NCI-H526 (cell line): ENCODE measurements at regions not wholly inside any gene's neighbourhood (a gene's known extent, or its start where the extent isn't known, plus 50 kb on each side); places are given as distances from the start of the nearest gene placed in this dataset.
"Not testable (repeated sequence)": the region's sequence is repeated elsewhere in the genome, so short reads cannot be mapped to it uniquely, and the experiment has no call there.

Source experiments
- DNase-seq, 2 experiments: peaks; one replicate each; lab custom pipeline; 2025; lab: John Stamatoyannopoulos, UW

DNA sequence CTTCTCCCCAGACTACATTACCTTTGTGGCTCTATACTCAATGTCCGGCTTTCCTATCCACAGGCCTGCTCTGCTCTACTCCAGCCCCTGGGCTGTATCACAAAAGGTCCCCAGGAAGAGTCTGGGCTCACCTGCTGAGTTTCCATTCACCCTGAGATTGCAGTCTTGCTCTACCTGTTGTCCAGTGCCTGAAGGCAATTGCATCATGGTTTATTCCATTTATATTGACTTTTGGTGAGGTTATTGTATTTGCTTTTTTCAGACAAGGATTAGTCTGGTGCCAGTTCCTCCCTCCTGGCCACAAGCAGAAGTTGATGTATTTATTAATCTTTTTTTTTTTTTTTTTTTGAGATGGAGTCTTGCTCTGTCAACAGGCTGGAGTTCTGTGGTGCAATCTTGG is 273.1 kb downstream of the XPNPEP1 start:
- no peak for DNase-seq

DNA sequence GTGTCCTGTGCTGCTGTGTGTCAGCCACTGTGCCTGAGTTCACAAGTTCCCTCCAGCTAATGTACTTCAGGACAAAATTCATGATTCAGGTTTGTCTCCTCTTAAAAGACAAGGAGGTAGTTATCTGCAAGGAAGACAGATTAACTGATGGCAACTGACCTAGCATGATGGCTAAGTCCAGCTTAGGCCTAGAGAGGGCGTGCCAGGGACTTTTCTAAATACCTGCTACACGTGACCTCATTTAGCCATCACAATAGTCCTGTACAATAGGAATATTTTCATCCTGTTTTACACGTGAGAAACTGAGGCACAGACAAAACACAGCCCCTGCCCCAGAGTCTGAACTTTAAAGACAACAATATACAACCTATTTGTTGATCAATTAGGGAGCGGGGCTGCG is 275.7 kb downstream of the XPNPEP1 start:
- peak in 1 of 2 experiments; percentile 1 for DNase-seq

DNA sequence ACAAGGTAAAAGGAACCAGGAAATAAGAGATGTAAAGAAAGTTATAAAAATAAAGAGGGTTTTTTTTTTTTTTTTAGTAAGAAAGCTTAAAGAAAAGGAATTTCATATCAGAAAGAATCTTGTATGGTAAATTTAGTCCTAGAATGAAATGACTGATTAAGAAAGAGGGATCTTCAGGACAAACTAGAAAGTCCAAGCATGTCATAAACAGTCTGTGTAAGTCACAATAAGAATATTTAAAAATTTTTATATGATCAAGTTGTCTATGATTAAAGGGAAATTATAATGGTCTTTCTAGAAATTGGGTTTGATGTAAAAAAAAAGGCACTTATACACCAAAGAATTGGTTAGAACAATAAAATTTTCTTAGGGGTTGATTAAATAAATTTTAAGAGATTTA is 289.5 kb downstream of the XPNPEP1 start:
- no peak for DNase-seq

DNA sequence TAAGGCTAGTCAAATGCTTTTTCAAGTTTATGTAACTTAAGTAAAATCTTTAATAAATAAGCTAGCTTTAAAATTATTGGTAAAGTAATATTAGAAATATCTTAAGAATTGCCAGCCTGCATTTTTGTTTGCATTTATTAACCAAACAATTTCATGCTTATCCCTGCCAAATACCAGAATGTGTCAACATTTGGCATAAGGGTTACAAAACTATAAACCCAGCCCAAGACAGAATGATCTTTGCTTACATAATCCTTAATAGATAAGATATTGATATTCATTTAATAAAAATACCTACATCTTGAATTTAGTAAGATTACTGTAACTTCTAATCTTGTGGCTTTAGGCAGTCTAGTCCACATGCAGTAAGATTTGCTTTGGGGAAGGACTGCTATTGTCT is 290.3 kb downstream of the XPNPEP1 start:
- DNase-seq, result not testable (repeated sequence)

DNA sequence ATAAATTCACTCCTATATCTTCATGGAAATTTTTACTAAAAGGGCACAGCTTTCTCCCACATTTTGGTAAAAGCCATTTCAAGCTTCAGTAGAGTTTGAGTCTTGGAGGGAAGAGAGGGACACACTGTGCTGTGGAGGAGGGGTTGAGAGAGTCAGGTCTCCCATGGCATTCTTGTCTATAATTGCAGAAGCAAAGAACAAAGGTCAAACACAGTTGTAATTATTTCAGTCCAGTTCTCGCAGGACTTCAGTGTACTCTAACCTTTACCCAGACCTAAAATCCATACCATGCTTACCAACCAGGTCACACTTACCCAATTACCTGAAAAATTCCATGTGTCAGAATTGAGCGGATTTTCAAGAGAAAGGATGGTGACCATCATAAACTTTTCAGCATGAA is 298.4 kb downstream of the XPNPEP1 start:
- no peak for DNase-seq

DNA sequence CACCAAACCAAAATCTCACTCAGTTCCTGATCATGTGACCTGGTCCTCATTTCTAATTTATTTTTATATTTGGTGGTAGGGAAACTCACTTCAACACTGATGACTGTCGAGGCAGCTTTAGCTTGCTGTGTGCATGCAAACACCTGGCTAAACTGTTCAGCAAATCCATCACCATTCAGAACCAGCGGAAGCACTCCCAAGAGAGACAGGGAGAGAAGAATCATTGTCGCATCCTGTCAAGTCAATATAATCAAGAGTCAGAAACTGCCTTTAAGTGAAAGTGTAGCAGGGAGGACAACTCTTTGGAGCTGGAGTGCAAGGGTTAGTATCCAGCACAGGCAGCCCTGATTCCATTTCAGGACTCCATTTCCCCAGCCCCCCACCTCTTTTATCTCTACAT is 300.7 kb downstream of the XPNPEP1 start:
- no peak for DNase-seq

DNA sequence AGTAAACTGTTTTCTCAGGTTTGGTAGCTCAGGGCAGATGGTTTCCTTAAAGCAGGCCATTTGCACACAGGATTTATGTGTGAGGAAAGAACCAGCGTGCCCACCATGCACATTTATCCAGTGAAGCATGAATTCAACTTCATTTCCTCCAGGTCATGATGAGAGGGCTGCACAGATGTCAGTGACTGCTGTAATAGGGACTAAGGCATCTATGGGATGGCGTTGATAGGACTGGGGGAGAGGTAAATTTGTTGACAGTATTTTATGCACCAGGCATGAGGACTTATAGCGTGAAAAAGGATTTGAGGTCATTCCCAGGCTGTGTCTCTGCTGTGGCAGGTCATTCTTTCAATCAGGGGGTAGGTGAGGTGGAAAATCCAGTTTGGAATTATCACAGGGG is 302.9 kb downstream of the XPNPEP1 start:
- DNase-seq, result no peak

DNA sequence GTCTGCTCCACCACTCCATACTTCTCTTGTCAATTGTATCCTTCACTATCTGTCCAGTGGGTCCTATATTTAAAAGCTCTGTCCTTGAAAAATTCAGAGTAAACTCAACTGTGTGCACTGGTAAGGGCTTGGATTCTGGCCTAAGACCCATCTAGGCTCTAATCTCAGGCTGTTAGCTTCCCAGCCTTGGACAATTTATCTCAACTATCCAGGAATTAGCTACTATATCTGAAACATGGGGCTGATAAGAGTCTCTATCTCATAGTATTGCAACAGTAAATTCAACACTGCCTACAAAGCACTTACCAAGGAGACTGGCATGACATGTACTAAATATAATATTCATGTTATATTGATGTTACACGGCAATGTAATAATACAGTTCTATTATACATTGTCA is 303.4 kb downstream of the XPNPEP1 start:
- no peak for DNase-seq

DNA sequence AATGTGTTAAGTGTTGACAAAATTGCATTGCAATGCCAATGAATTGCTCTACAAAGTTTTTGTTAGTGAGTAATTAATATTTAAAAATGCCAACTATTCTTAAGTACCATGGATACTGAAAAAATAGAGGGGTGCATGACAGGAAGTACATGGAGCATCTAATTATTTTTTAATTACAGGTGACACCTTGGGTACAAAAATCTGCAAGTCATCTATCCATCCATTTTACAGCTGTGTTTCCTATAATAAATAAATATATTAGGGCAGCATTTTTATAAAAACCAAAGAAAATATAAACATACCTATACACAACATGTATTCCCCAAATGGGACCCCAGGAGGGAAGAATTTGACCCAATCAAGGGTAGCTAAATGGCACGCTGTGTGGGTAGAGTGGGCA is 304.6 kb downstream of the XPNPEP1 start:
- no peak for DNase-seq

DNA sequence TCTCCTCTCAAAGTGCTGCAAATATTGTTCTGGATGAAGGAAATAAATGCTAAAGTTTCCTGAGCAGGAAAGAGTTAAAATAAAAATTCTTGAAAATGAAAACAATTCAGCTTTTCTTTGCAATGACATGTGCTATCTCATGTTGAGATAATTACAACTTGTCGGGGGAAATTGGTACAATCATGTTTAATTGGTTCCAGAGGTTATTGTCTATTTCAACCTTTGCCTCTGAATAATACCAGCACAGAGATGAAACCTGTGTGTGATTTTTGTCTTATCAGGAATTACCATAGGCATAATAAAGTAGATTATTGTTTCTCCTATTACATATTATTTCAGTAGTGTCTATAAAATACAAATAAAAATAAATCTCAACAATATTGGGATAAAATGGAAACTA is 305.0 kb downstream of the XPNPEP1 start:
- no peak for DNase-seq

DNA sequence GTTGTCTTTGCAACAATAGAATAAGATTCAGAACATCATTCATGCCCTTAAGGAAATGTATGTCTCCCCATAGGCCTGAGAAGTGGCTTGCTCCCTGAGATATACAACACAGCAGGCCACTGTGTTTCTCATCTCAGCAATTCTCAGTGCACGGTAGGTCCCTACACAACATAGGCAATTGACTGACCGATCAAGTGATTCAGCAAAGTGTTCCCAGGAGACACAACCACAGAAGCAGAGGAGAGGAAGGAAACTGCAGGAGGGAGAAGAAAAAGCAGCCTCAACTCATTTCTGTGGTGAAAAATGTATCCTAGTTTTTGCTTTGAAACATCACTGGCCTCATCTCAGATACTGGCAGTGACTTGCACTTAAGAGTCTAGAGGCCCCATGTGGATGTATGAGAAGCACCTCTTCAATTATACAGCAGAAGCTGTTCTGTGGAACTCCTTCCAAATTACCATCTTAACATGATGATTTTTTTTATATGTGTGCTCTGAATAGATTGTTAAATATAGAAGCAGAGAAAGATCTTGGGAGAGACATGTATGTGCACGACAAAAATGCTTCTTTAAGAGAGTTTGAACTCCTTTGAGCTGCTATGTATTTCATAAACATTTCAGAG is 306.8 kb downstream of the XPNPEP1 start:
- DNase-seq, result no peak

DNA sequence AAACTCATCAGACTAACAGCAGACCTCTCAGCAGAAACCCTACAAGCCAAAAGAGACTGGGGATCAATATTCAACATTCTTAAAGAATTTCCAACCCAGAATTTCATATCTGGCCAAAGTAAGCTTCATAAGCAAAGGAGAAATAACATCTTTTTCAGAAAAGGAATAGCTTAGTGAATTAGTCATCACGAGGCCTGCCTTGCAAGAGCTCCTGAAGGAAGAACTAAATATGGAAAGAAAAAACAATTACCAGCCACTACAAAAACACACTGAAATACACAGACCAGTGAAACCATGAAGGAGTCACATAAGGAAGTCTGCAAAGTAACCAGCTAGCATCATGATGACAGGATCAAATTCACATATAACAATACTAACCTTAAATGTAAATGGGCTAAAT is 328.0 kb downstream of the XPNPEP1 start:
- DNase-seq, result not testable (repeated sequence)

DNA sequence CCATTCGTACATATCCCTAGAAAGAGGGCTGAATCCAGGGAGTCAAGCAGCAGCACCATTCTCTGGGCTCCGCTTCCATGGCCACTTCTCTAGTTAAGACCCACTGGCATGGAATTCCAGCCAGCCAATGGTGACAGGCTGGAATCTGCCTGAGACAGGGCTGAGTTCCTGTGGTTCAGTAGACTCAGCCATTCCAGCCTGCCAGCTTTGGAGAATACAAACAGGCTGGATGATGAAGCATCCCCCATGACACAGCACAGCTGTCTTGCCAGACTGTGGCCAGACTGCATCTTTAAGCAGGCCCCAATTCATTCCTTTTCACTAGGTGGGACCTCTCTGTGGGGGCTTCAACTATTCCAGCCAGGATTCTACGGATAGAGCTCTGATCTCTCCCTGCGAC is 329.6 kb downstream of the XPNPEP1 start:
- no peak for DNase-seq

DNA sequence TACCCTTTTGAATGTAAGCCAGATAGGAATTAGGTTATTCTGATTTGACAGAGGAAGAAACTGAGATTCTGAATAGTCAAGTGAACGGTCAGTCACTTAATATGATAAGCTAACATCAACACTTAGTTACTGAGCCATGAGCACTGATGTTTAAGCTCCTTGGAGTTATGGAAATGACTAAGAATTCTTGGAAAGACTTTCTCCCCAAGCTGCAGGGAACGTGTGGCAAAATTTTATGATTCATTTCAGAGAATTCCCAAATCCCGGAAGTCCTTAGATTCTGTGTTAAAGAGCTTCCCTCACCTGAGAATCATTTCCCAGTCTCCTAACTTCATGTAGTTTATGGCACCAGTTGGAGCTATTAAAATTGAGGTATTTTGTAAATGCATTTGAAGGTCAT is 330.9 kb downstream of the XPNPEP1 start:
- no peak for DNase-seq

DNA sequence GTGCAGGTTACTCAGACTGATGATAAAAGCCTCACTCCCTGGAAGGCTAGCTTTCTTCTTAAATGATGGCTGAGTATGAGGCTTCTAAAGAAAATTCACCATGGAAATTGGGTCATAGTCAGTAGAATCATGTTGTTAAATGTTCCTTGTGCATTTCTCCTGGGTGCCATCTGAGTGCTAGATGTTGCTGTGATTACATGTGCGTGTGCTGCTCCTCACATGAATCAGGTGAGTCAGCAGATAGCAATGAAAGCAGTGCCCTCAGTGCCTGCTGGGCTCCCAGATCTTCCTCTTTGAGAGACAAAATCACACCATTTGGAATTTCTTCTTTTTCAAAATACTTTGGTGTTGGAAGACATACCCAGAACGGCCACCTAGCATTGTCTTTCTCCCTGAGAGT is 331.7 kb downstream of the XPNPEP1 start:
- no peak for DNase-seq

DNA sequence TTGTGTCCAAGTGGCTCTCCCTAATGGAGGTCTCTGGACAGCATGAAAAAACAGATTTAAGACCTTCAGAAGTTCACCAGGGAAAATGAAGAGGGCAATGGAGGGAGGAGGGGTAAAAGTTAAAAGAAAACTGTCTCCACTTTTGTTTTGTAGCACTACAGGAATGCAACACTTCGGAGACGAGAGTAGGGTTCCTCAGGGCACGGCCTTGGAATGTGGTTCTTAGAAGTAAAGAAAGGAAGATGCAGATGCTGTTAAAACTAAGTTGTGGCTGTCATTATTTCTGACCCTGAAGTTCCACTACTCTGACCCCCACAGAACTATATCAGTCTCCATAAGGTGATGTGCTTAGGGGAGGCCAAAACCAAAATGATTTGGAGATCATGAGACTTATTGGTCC is 335.1 kb downstream of the XPNPEP1 start:
- DNase-seq, result no peak

DNA sequence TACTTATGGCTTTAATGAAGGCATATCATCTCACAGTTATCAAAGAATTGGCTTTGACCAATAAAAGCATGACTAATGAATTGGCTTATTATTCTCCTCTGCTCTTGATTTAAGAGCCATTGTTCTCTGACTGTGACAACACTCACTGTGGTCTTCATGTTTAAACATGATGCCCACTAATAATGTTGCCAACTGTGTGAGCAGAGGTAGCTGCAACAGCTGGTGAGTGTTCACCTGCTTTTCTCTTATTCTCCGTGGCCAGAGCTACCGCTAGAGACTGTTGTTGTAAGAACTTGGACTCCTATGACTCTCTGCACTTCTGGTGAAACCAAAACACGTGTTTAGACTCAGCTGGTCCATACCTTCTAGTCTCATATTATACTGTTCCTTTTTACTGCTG is 335.9 kb downstream of the XPNPEP1 start:
- no peak for DNase-seq

DNA sequence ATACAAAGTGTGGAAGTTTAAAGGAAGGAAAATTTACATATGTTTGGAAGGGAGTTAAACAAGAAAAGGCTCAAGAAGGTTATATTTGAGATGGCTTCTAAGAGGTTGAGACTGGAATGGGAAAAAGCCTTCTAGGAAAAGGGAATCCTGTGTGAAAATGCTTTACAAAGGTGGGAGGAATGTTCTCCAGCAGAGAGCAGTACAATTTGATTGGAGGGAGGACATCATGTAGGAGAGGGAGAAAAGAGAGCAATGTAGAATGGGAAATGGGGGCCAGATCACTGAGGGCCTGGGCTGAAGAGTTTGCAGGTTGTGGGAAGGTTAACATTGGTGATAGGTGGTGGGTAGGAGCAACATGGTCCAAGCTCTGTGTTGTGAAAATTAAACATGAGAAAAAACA is 366.9 kb downstream of the XPNPEP1 start:
- no peak for DNase-seq

DNA sequence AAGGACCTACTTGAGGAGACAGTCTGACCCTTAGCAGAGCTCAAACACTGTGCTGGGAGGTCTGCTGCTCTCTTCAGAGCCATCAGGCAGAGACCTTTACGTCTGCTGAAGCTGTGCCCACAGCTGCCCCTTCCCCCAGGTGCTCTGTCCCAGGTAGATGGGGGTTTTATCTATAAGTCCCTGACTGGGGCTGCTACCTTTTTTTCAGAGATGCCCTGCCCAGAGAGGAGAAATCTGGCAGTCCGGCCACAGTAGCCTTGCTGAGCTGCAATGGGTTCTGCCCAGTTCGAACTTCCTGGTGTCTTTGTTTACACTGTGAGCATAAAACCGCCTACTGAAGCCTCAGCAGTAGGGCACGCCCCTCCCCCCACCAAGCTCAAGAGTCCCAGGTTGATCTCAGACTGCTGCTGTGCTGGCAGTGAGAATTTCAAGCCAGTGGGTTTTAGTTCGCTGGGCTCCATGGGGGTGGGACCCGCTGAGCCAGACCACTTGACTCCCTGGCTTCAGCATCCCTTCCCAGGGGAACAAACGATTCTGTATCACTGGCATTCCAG is 381.2 kb downstream of the XPNPEP1 start:
- DNase-seq, result peak in 1 of 2 experiments; percentile 10

DNA sequence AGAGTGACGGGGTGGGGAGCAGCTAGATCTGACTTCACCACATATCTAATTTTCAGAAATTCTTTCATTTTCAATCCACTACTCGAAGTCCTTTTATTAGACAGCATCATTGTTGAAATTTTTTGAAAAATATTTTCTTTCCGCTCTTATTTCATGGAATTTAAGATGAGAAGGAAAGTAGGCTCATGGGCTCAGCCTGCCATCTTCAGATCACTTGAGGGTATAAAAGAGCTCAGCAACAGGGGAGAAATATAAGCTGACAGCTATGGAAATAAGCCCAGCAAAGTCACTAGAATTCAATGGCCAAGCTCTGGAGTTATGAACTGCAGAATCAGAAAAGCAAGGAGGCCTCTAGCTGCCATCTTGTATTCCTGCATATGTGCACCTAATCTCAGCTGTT is 389.1 kb downstream of the XPNPEP1 start:
- DNase-seq, result no peak

DNA sequence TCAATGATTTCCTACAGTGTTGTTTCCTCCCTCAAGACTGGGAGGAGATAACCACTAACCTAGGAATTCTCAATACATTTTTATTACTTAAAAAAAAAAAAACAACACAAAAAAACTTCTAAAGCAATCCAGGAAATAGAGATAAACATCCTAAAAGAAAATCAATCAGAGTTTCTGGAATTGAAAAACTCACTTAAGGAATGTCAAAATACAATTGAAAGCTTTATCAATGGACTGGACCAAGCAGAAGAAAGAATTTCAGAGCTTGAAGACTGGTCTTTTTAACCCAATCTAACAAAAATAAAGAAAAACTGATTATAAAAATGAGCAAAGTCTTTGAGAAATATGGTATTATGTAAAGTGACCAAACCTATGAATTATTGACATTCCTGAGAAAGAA is 394.1 kb downstream of the XPNPEP1 start:
- no peak for DNase-seq

DNA sequence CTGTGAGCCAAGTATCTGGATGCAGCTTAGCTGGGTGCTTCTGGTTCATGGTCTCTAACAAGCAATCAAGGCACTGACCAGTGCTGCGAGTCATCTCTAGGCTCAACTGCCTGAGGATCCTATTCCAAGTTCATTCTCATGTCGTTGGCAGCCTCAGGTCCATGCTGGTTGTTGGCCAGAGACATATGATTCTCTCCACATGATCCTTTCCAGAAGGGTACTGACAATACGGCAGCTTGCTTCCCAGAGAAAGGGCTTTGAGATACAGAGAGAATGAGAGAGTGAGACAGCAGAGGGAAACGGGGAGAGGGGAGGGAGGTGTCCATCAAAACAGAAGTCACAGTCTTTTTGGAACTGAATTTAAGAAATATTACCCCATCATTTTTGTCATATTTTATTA is 405.6 kb downstream of the XPNPEP1 start:
- DNase-seq, result no peak

DNA sequence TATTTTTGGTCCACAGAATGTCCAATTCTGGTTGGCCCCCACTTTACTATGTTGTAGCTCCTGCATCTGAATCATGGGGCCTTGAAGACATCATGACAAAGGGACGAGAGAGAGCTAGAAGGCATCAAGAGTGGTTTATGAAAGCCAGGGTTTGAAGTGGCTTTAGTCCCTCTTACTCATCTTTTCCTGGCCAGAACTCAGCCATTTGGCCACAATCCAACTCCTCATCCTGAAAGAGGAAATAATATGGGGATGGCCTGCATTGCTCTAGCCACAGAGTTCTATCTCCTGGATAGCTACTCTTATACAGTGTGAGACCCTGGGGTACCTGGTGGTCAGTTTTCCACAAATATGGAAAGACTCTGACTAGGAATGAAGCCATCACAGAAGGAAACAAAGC is 418.9 kb downstream of the XPNPEP1 start:
- DNase-seq, result no peak

DNA sequence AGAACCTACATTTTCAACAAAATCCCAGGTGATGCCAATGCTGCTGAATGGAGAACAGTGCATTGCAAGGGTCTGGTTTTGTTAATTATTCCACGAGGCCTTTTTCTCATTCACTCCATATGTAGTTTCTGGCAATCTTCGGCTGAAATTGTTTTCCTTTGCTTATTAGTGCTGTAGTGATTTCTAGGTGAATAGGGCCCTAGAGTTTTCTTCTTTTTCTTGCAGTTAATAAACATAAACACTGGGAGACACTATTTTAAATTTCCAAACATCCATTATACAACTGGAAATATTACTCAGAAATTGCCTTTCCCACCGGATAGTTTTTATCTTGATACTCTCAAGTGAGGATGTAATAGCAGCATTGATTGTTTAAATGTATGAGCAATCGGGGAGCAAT is 435.6 kb downstream of the XPNPEP1 start:
- no peak for DNase-seq

DNA sequence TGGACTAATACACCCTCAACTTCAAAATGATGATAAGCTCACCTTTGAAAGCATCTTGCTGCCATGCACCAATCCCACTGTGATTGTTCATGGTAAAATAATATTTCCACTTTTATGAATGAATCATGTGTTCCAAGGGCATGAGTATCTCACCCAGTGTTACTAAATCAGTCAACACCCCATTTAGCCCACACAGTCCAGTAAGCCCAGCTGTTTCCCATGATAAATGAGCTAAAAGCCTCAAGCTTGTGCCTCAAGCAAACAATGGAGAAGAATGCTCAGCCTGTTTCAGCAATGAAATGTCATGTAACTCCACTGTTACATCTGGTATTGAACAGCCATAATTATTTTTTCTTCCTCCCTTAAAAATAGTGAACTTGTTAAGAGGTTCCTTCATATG is 442.5 kb downstream of the XPNPEP1 start:
- no peak for DNase-seq
